Mammary epithelial cell (primary cell): ENCODE measurements at regions not wholly inside any gene's neighbourhood (a gene's known extent, or its start where the extent isn't known, plus 50 kb on each side); places are given as distances from the start of the nearest gene placed in this dataset.

Experiments
- CTCF ChIP-seq, 2 donors: IDR thresholded peaks in 1 of 2; conservative IDR thresholded peaks in 1 of 2; 2 replicates each; pipeline ENCODE4 v1.5.1; 2011 to 2012; ENCODE audit warnings: inconsistent platforms in 2 of 2, low read length in 2 of 2, mild to moderate bottlenecking in 2 of 2, control low read depth in 1 of 2, low read depth in 1 of 2; ENCODE audit not compliant: insufficient read depth in 1 of 2; ENCODE audit errors: extremely low read depth in 1 of 2
- EZH2 ChIP-seq: IDR thresholded peaks from 2 replicates; pipeline ENCODE4 v1.6.1; 2012; ENCODE audit warnings: low read length, inconsistent platforms, borderline replicate concordance

DNA sequence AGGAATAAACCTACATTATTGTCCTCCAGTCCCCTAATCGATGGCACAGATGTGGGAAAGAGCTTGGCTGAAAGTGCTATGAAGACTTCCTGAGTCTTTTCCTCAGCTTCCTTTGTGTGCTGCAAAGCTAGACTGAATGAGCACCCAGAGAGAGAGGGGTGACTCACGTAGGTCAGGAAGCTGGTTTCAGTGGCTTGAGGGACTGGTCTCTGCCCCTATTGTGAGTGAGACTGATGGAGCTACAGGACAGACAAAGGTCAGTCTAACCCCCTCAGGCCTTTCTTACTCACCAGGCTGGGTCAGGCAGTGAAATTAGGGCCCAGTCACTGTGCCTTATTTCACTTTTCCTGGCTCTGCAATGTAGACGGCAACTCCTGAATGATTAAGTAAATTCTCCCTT is 171.1 kb upstream of the GRB10 start:
- TF ChIP-seq CTCF (conservative IDR thresholded peaks at IDR 0.05 in 1 of 2, IDR thresholded peaks at IDR 0.05 in 1 of 2; ENCODE audit: extremely low read depth in 1 of 2, insufficient read depth in 1 of 2, low read depth in 1 of 2, low read length in 2 of 2) (no peak), EZH2 (no peak)
